ENCODE measurements at regions not wholly inside any gene's neighbourhood (a gene's known extent, or its start where the extent isn't known, plus 50 kb on each side); places are given as distances from the start of the nearest gene placed in this dataset.
"Not testable (repeated sequence)": the region's sequence is repeated elsewhere in the genome, so short reads cannot be mapped to it uniquely, and the experiment has no call there.

DNA sequence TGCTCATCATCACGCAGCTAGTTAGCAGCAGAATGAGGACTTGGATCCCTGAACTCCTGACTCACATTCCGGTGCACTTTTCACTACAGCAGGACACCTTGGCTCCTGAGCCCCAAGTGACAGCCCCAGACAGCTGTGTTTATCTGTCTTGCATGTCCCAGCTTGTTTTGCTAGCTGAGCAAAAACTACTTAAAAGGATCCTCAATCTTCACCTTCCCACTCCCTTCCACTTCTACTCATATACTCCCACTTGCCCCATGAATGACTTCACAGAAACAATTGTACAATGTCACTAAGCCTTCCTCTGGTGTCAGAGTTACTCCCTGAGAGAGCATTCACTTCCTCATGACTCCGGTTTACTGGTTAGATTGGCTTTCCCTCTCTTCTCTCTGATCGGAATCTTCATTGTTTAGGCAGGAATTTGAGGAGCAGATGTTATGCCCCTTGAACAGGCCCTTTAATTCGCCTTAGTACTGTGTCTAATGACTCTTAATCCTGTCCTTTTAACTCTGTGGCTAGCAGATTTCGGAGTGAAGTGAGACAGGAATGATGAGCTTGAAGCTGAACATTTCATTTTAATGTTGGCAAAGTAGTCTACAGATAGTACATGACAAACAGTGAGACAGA, 587.2 kb upstream of the CHD1 start:
- DNase-seq; H3K4me1 ChIP-seq (ENCODE audit: control insufficient read depth, insufficient read depth, low read length); ATAC-seq; H3K36me3 Mint-ChIP-seq; intact Hi-C loops (cut with micrococcal nuclease); H3K27me3 Mint-ChIP-seq (ENCODE audit: low read depth in 2 of 2); H3K4me3 Mint-ChIP-seq; H3K27ac Mint-ChIP-seq; H3K27ac ChIP-seq (ENCODE audit: low read length); H3K27me3 ChIP-seq (ENCODE audit: control insufficient read depth, insufficient read depth, low read length); H3K4me3 ChIP-seq (ENCODE audit: low read length); H3K4me1 Mint-ChIP-seq; H3K36me3 ChIP-seq (ENCODE audit: control insufficient read depth, insufficient read depth, low read length); H3K9me3 ChIP-seq (ENCODE audit: control insufficient read depth, insufficient read depth, low read length): not testable (repeated sequence)
- H3K9me3 Mint-ChIP-seq = peaks cover 4 to 11% of the 10 kb centered on the region in 2 donors
- WGBS (ENCODE audit: insufficient coverage) = 47% methylated on average over 4 of the region's 6 CpGs

DNA sequence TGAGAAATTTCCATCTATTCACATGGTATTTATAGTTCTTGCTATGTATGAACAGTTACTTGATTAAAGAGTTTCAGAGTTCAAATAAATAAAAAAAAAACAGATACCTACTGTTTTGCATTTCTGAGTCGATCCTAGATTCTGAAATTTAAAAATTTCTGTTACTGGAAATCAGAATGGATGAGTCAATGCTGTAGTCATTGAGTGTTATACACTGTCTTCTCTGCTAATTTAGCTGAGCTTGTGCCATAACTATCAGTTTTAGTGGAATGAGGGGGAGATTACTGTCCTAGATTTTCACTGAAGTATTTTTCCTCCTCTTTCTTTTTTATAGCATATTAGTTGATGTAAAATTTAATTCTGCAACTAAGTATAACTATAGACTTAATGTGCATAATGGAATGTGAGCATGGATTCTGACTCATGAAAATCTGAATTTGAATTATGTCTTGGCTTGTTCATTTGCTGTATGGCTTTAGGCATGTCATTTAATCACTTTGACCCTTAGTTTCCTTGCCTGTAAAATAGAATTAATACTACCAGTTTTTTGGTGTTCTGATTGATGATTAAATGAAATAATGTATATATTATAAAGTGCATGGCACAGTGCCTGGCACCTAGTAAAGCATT, 581.5 kb upstream of the CHD1 start:
- H3K4me1 ChIP-seq (ENCODE audit: control insufficient read depth, insufficient read depth, low read length); H3K9me3 ChIP-seq (ENCODE audit: control insufficient read depth, insufficient read depth, low read length); DNase-seq; H3K27ac ChIP-seq (ENCODE audit: low read length); H3K27me3 ChIP-seq (ENCODE audit: control insufficient read depth, insufficient read depth, low read length); H3K4me1 Mint-ChIP-seq; intact Hi-C loops (cut with micrococcal nuclease); H3K4me3 Mint-ChIP-seq; H3K36me3 ChIP-seq (ENCODE audit: control insufficient read depth, insufficient read depth, low read length); H3K27me3 Mint-ChIP-seq (ENCODE audit: low read depth in 2 of 2); ATAC-seq; H3K36me3 Mint-ChIP-seq; H3K4me3 ChIP-seq (ENCODE audit: low read length); H3K27ac Mint-ChIP-seq; H3K9me3 Mint-ChIP-seq: not testable (repeated sequence)
- WGBS (ENCODE audit: insufficient coverage) = 60% methylated on average over 1 of the region's 1 CpG

DNA sequence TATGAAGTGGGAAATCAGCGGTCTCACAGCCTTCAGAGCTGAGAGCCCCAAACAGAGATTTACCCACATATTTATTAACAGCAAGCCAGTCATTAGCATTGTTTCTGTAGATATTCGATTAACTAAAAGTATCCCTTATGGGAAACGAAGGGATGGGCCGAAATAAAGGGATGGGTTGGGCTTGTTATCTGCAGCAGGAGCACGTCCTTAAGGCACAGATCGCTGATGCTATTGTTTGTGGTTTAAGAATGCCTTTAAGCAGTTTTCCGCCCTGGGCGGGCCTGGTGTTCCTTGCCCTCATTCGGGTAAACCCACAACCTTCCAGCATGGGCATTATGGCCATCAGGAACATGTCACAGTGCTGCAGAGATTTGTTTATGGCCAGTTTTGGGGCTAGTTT, 580.3 kb upstream of the CHD1 start:
- H3K36me3 ChIP-seq (ENCODE audit: control insufficient read depth, insufficient read depth, low read length); H3K27me3 Mint-ChIP-seq (ENCODE audit: low read depth in 2 of 2); H3K36me3 Mint-ChIP-seq; intact Hi-C loops (cut with micrococcal nuclease); H3K4me3 Mint-ChIP-seq; ATAC-seq; H3K4me3 ChIP-seq (ENCODE audit: low read length); H3K9me3 ChIP-seq (ENCODE audit: control insufficient read depth, insufficient read depth, low read length); H3K9me3 Mint-ChIP-seq; H3K27ac Mint-ChIP-seq; H3K4me1 Mint-ChIP-seq; H3K4me1 ChIP-seq (ENCODE audit: control insufficient read depth, insufficient read depth, low read length); H3K27ac ChIP-seq (ENCODE audit: low read length); H3K27me3 ChIP-seq (ENCODE audit: control insufficient read depth, insufficient read depth, low read length); DNase-seq: not testable (repeated sequence)
- WGBS (ENCODE audit: insufficient coverage) = 91% methylated on average over 8 of the region's 9 CpGs

DNA sequence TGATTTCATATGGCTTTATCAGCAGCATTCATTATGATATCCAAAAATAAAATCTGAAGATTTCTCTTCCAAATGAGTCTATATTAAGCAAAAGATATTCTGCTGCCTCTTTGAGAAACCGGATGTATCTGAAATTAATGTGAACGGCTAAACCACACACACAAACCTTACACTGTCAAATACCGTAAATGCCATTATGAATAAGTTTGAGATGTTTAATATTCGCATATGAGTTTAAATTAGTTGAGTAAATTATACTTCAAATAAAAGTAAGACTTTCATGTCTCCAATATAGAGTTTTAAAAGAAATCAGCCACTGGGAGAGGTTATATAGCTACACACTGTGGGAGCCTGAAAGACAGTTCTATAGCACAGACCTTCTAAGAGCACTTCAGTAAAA, 566.6 kb upstream of the CHD1 start:
- H3K4me3 Mint-ChIP-seq; H3K27me3 Mint-ChIP-seq (ENCODE audit: low read depth in 2 of 2); H3K9me3 ChIP-seq (ENCODE audit: control insufficient read depth, insufficient read depth, low read length); H3K4me1 ChIP-seq (ENCODE audit: control insufficient read depth, insufficient read depth, low read length); H3K4me3 ChIP-seq (ENCODE audit: low read length); H3K27me3 ChIP-seq (ENCODE audit: control insufficient read depth, insufficient read depth, low read length); H3K36me3 ChIP-seq (ENCODE audit: control insufficient read depth, insufficient read depth, low read length); H3K9me3 Mint-ChIP-seq; intact Hi-C loops (cut with micrococcal nuclease); H3K27ac Mint-ChIP-seq; H3K27ac ChIP-seq (ENCODE audit: low read length); H3K36me3 Mint-ChIP-seq; ATAC-seq; H3K4me1 Mint-ChIP-seq; DNase-seq: not testable (repeated sequence)
- WGBS (ENCODE audit: insufficient coverage) = no CpG with 5 or more reads among the region's 4 CpGs

DNA sequence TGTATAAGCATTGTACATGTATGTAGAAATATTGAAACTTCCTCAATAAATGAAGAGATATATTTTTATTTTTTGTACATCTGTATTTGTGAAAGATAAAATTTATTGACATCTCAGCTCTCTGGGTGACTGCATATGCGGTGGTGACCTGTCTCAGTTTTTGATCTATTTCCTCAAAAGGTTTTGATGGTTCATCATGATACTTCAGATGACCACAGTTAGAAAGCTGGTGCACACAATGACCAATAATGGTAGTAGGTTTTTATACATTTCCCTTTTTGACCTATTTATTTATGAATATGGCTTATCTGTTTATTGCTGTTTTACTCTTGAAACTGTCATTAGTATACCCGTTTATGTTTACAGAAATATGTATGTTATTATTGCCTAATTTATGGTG, 549.6 kb upstream of the CHD1 start:
- H3K4me1 Mint-ChIP-seq; H3K9me3 ChIP-seq (ENCODE audit: control insufficient read depth, insufficient read depth, low read length); H3K27ac ChIP-seq (ENCODE audit: low read length); DNase-seq; H3K27ac Mint-ChIP-seq; H3K36me3 ChIP-seq (ENCODE audit: control insufficient read depth, insufficient read depth, low read length); H3K27me3 ChIP-seq (ENCODE audit: control insufficient read depth, insufficient read depth, low read length); H3K9me3 Mint-ChIP-seq; H3K27me3 Mint-ChIP-seq (ENCODE audit: low read depth in 2 of 2); H3K4me3 Mint-ChIP-seq; intact Hi-C loops (cut with micrococcal nuclease); H3K36me3 Mint-ChIP-seq; H3K4me3 ChIP-seq (ENCODE audit: low read length); H3K4me1 ChIP-seq (ENCODE audit: control insufficient read depth, insufficient read depth, low read length); ATAC-seq: not testable (repeated sequence)
- no CpG with 5 or more reads among the region's 2 CpGs for whole genome bisulfite sequencing (ENCODE audit: insufficient coverage)

DNA sequence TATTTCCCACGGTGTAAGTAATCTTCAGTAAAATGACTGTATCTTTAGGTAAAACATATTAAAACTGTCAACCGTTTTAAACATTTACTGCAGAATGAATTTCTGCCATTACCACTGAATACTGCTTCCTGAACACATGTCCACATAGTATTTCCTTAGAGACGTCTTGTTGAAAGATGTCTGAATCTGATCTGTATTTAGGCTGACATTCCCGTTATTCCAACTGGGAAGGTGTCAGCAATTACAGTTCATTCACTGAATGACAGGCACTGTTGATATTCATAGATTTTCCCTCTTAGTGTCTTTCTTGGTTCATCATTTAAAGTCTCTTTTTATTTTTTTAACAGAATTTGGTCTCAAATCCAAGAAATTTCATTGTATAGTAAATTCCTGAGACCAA, 544.5 kb upstream of the CHD1 start:
- H3K36me3 ChIP-seq (ENCODE audit: control insufficient read depth, insufficient read depth, low read length); H3K4me3 Mint-ChIP-seq; H3K27me3 Mint-ChIP-seq (ENCODE audit: low read depth in 2 of 2); intact Hi-C loops (cut with micrococcal nuclease); H3K9me3 Mint-ChIP-seq; H3K4me1 ChIP-seq (ENCODE audit: control insufficient read depth, insufficient read depth, low read length); H3K27me3 ChIP-seq (ENCODE audit: control insufficient read depth, insufficient read depth, low read length); H3K27ac ChIP-seq (ENCODE audit: low read length); H3K27ac Mint-ChIP-seq; DNase-seq; H3K36me3 Mint-ChIP-seq; H3K4me3 ChIP-seq (ENCODE audit: low read length); ATAC-seq; H3K4me1 Mint-ChIP-seq; H3K9me3 ChIP-seq (ENCODE audit: control insufficient read depth, insufficient read depth, low read length): not testable (repeated sequence)
- WGBS (ENCODE audit: insufficient coverage) = 67% methylated on average over 2 of the region's 4 CpGs

DNA sequence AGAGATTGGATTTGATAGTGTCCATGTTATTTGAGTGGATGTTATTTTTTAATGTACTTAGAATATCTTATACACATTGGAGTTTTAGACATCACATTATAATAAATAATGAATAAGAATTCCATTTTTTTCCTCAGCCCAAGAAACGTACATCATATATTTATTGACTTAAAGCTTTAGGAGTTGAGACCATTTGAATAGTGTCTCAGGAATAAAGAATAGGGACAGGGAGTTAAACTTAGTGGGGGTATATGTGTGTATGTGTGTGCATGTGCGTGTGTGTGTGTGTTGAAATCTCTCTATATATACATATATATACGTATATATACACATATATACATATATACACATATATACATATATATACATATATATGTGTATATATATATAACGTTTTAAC, 542.9 kb upstream of the CHD1 start:
- H3K36me3 Mint-ChIP-seq; H3K9me3 Mint-ChIP-seq; H3K4me3 Mint-ChIP-seq; H3K9me3 ChIP-seq (ENCODE audit: control insufficient read depth, insufficient read depth, low read length); H3K27me3 Mint-ChIP-seq (ENCODE audit: low read depth in 2 of 2); H3K27me3 ChIP-seq (ENCODE audit: control insufficient read depth, insufficient read depth, low read length); H3K27ac ChIP-seq (ENCODE audit: low read length); ATAC-seq; H3K36me3 ChIP-seq (ENCODE audit: control insufficient read depth, insufficient read depth, low read length); H3K4me3 ChIP-seq (ENCODE audit: low read length); H3K4me1 ChIP-seq (ENCODE audit: control insufficient read depth, insufficient read depth, low read length); intact Hi-C loops (cut with micrococcal nuclease); DNase-seq; H3K4me1 Mint-ChIP-seq; H3K27ac Mint-ChIP-seq: not testable (repeated sequence)
- WGBS (ENCODE audit: insufficient coverage) = no CpG with 5 or more reads among the region's 4 CpGs

DNA sequence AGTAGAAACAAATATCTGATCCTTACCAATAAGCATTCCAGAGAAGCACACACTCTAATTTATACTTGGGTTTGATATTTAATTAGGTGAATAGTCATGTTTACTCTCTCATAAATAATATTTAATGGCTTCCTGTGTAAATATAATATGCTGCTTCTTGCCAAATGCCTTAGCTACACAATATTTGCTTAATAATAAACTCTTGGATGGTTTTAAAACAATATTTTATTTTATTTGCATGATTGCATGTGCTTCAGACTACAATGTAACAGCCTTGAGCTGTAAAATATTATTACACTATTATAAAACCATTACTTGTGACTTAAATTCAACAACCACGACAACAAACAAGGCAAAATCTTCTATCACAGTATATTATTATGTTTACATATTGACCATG, 542.4 kb upstream of the CHD1 start:
- H3K36me3 Mint-ChIP-seq; H3K36me3 ChIP-seq (ENCODE audit: control insufficient read depth, insufficient read depth, low read length); H3K4me3 ChIP-seq (ENCODE audit: low read length); H3K27me3 Mint-ChIP-seq (ENCODE audit: low read depth in 2 of 2); H3K27ac Mint-ChIP-seq; H3K4me1 ChIP-seq (ENCODE audit: control insufficient read depth, insufficient read depth, low read length); H3K4me3 Mint-ChIP-seq; H3K9me3 Mint-ChIP-seq; H3K9me3 ChIP-seq (ENCODE audit: control insufficient read depth, insufficient read depth, low read length); H3K27ac ChIP-seq (ENCODE audit: low read length); DNase-seq; intact Hi-C loops (cut with micrococcal nuclease); H3K4me1 Mint-ChIP-seq; H3K27me3 ChIP-seq (ENCODE audit: control insufficient read depth, insufficient read depth, low read length); ATAC-seq: not testable (repeated sequence)
- WGBS (ENCODE audit: insufficient coverage) = no CpG with 5 or more reads among the region's 1 CpG
